ENCODE measurements at regions not wholly inside any gene's neighbourhood (a gene's known extent, or its start where the extent isn't known, plus 50 kb on each side); places are given as distances from the start of the nearest gene placed in this dataset.

- no peak overlapping the region for H3K27ac Mint-ChIP-seq
- no peak overlapping the region for H4K91ac ChIP-seq (ENCODE audit: insufficient read length, low read depth, low read length)
- no peak overlapping the region for H3K18ac ChIP-seq (ENCODE audit: insufficient read length, low read depth, low read length)
- no peaks in the 10 kb centered on the region; the same call in 1 of the 2 replicates for H3K27me3 Mint-ChIP-seq (ENCODE audit: low read depth)
- peaks cover 0 to 6% (median 0%) of the 10 kb centered on the region in 3 experiments; a peak in 2 of 7 replicates for H3K36me3 Mint-ChIP-seq (ENCODE audit: insufficient read depth in 1 of 3, low read depth in 3 of 3)
- no peak overlapping the region for H2BK120ac ChIP-seq (ENCODE audit: low read depth, low read length, poor library complexity, severe bottlenecking)
- no peak overlapping the region for H3K27ac ChIP-seq (ENCODE audit: insufficient read length, low read depth, low read length)
- H3K9me3 ChIP-seq (ENCODE audit: control insufficient read depth, low read depth, low read length) = no peaks in the 10 kb centered on the region
- no peak overlapping the region for H2BK15ac ChIP-seq (ENCODE audit: low read depth, low read length)
- H2BK5ac ChIP-seq (ENCODE audit: insufficient read length, low read length) = no peak overlapping the region
- H2AFZ ChIP-seq (ENCODE audit: low read length) = no peak overlapping the region
- peaks cover 0 to 12% of the 10 kb centered on the region in 2 experiments; a peak in 4 of 5 replicates for H3K9me3 Mint-ChIP-seq
- H3K4me1 ChIP-seq (ENCODE audit: insufficient read depth, low read length) = no peaks in the 10 kb centered on the region
- no peak overlapping the region for H3K4me3 Mint-ChIP-seq
- H4K5ac ChIP-seq (ENCODE audit: insufficient read length, low read depth, low read length) = no peak overlapping the region
- H3K4me2 ChIP-seq (ENCODE audit: insufficient read depth, insufficient read length, low read length) = no peak overlapping the region
- no peak overlapping the region for H2BK12ac ChIP-seq (ENCODE audit: insufficient read length, low read depth, low read length)
- no peaks in the 10 kb centered on the region for H3K23me2 ChIP-seq (ENCODE audit: insufficient read length, low read depth, low read length, poor library complexity, severe bottlenecking)
- no CpG with 5 or more reads among the region's 12 CpGs for WGBS (ENCODE audit: extremely low coverage, insufficient read length, low lambda C conversion rate)
- no peaks in the 10 kb centered on the region for H3K27me3 ChIP-seq (ENCODE audit: insufficient read depth, low read length)
- H2AK5ac ChIP-seq (ENCODE audit: insufficient read length, low read length) = no peak overlapping the region
- no peak overlapping the region for H3K14ac ChIP-seq (ENCODE audit: insufficient read depth, low read length)
- no peak overlapping the region for H3K56ac ChIP-seq (ENCODE audit: insufficient read length, low read depth, low read length)
- DNase-seq = no peak
- H3K9ac ChIP-seq (ENCODE audit: extremely low read depth, insufficient read length, low read length) = no peak overlapping the region
- H4K8ac ChIP-seq (replicated peaks; ENCODE audit: insufficient read length, low read depth, low read length) = no peak overlapping the region
- no peak overlapping the region for H2BK20ac ChIP-seq (ENCODE audit: low read depth, low read length, poor library complexity, severe bottlenecking)
- no peak overlapping the region for H3K23ac ChIP-seq (ENCODE audit: insufficient read length, low read depth, low read length)
- no peaks in the 10 kb centered on the region for H3K79me2 ChIP-seq (ENCODE audit: insufficient read depth, low read length)
- no peaks in the 10 kb centered on the region; a peak in 1 of 4 replicates for H3K4me1 Mint-ChIP-seq
- TF ChIP-seq CTCF (conservative IDR thresholded peaks at IDR 0.05) = no peak
- H3K79me1 ChIP-seq (ENCODE audit: insufficient read depth, low read depth, low read length, poor library complexity, severe bottlenecking) = no peaks in the 10 kb centered on the region
- no peak overlapping the region for H3K4ac ChIP-seq (ENCODE audit: low read depth, low read length)
- no peak overlapping the region for H3T11ph ChIP-seq (ENCODE audit: low read length)
- no peaks in the 10 kb centered on the region for H4K20me1 ChIP-seq (ENCODE audit: control insufficient read depth, insufficient read depth, insufficient read length)
Measured at GRCh38 chr12:14129611-14130195, 148.3 kb upstream of the GRIN2B start.
